Glutamatergic neuron (in vitro differentiated cells): ENCODE measurements at regions not wholly inside any gene's neighbourhood (a gene's known extent, or its start where the extent isn't known, plus 50 kb on each side); places are given as distances from the start of the nearest gene placed in this dataset.
"Not testable (repeated sequence)": the region's sequence is repeated elsewhere in the genome, so short reads cannot be mapped to it uniquely, and the experiment has no call there.

Experiments
- DNase-seq: peaks from one replicate; pipeline ENCODE4 v3.0.0; 2022
- H3K27ac Mint-ChIP-seq: one replicate; pipeline ENCODE4 v1.8.0; 2020; ENCODE audit warnings: mild to moderate bottlenecking, mixed read lengths, inconsistent platforms; ENCODE audit not compliant: unreplicated experiment
- H3K27me3 Mint-ChIP-seq: one replicate; pipeline ENCODE4 v1.8.0; 2020; ENCODE audit warnings: mild to moderate bottlenecking, moderate library complexity, mixed read lengths, inconsistent platforms; ENCODE audit not compliant: unreplicated experiment
- H3K36me3 Mint-ChIP-seq: one replicate; pipeline ENCODE4 v1.8.0; 2020; ENCODE audit warnings: mild to moderate bottlenecking, mixed read lengths, inconsistent platforms; ENCODE audit not compliant: unreplicated experiment
- H3K4me1 Mint-ChIP-seq: one replicate; pipeline ENCODE4 v1.8.0; 2020; ENCODE audit warnings: mild to moderate bottlenecking, low read depth, mixed read lengths, inconsistent platforms; ENCODE audit not compliant: unreplicated experiment
- H3K4me3 Mint-ChIP-seq: one replicate; pipeline ENCODE4 v1.8.0; 2020; ENCODE audit warnings: mild to moderate bottlenecking, mixed read lengths, inconsistent platforms; ENCODE audit not compliant: unreplicated experiment
- H3K9me3 Mint-ChIP-seq: one replicate; pipeline ENCODE4 v1.8.0; 2020; ENCODE audit warnings: mild to moderate bottlenecking, moderate library complexity, mixed read lengths, inconsistent platforms; ENCODE audit not compliant: unreplicated experiment
- TF ChIP-seq, protein P1 (sequence below): fragments of 200-600 bp; sonication (generic); IDR thresholded peaks from one replicate; pipeline ENCODE4 v1.5.0; 2021; ENCODE audit not compliant: partially characterized antibody, unreplicated experiment

DNA sequence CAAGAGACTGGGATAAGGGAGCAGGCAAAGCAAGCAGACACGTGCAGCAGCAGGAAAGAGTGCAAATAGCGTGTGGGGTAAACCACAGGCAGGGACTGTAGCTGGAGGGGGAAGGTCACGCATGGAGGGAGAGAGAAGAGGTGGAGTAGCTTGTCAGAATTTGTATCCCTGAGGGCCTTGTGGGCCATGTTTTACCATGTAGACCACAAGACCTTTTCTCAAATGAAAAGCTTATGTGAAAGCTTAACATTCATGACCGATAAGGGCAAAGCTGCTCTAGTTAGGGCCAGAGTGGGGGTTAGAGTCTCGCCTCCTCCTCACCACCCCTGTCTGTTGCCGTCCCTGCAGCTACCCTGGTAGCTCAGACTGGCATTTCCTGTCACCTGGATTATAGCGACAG, 152.9 kb upstream of the E2F7 start:
- H3K9me3 Mint-ChIP-seq, result no peaks in the 10 kb centered on the region
- no peak for DNase-seq
- TF ChIP-seq, protein P1, sequence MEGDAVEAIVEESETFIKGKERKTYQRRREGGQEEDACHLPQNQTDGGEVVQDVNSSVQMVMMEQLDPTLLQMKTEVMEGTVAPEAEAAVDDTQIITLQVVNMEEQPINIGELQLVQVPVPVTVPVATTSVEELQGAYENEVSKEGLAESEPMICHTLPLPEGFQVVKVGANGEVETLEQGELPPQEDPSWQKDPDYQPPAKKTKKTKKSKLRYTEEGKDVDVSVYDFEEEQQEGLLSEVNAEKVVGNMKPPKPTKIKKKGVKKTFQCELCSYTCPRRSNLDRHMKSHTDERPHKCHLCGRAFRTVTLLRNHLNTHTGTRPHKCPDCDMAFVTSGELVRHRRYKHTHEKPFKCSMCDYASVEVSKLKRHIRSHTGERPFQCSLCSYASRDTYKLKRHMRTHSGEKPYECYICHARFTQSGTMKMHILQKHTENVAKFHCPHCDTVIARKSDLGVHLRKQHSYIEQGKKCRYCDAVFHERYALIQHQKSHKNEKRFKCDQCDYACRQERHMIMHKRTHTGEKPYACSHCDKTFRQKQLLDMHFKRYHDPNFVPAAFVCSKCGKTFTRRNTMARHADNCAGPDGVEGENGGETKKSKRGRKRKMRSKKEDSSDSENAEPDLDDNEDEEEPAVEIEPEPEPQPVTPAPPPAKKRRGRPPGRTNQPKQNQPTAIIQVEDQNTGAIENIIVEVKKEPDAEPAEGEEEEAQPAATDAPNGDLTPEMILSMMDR, result no peak
- H3K27ac Mint-ChIP-seq, result no peak overlapping the region
- no peaks in the 10 kb centered on the region for H3K27me3 Mint-ChIP-seq
- no peaks in the 10 kb centered on the region for H3K4me1 Mint-ChIP-seq
- no peaks in the 10 kb centered on the region for H3K36me3 Mint-ChIP-seq
- no peak overlapping the region for H3K4me3 Mint-ChIP-seq

GRCh38 chr12:77216136-77216535, 150.8 kb upstream of the E2F7 start:
- not testable (repeated sequence) for H3K27me3 Mint-ChIP-seq

DNA sequence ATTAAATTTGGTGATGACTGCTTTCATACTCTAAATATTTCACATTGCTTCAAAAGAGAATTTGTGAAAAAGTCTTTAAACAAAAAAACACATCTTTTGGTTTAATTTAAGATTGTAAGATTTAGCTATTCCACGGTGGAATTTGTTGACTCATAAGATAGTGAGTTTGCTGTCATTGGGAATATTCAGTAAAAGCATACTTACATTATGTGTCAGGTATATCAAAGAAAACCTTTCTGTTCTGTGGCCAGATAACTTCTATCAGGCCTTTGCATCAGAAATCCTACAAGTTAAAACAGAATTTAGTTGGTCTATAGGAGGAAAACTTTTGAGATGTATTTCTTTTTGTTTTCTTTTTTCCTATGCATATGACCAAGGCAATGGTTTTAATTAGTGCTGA, 148.8 kb upstream of the E2F7 start:
- Mint-ChIP-seq H3K4me3 (no peak overlapping the region), H3K27me3 (no peaks in the 10 kb centered on the region), H3K4me1 (no peaks in the 10 kb centered on the region), H3K36me3 (peaks cover 12% of the 10 kb centered on the region), H3K9me3 (no peaks in the 10 kb centered on the region), H3K27ac (no peak overlapping the region)
- DNase-seq, result no peak
- TF ChIP-seq, protein P1, result no peak

More at GRCh38 chr12:77216136-77216535, 150.8 kb upstream of the E2F7 start:
- not testable (repeated sequence) for H3K36me3 Mint-ChIP-seq, DNase-seq, H3K4me1 Mint-ChIP-seq, H3K27ac Mint-ChIP-seq, H3K9me3 Mint-ChIP-seq, H3K4me3 Mint-ChIP-seq

DNA sequence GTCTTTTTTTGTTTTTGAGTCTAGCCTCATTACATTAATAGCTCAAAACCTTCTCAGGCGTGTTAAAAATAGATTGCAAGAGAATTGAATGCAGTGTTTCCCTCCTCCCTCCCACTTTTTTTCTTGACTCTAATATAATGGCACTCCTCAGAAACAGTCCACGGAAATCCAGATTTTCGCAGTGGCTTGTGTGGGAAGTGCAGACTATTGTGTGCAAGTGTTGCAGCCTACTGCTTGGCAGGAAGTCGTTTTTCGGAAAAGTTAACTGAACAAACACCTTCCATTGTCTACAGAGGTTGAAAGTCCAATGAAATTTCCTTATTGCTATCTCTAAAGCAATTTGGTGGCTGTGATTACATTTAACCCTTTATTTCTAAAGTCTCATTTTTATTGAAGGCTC, 147.9 kb upstream of the E2F7 start:
- no peak for DNase-seq
- Mint-ChIP-seq H3K27ac (no peak overlapping the region), H3K36me3 (peaks cover 12% of the 10 kb centered on the region), H3K27me3 (no peaks in the 10 kb centered on the region), H3K4me1 (no peaks in the 10 kb centered on the region), H3K4me3 (no peak overlapping the region), H3K9me3 (no peaks in the 10 kb centered on the region)
- TF ChIP-seq, protein P1, result no peak

DNA sequence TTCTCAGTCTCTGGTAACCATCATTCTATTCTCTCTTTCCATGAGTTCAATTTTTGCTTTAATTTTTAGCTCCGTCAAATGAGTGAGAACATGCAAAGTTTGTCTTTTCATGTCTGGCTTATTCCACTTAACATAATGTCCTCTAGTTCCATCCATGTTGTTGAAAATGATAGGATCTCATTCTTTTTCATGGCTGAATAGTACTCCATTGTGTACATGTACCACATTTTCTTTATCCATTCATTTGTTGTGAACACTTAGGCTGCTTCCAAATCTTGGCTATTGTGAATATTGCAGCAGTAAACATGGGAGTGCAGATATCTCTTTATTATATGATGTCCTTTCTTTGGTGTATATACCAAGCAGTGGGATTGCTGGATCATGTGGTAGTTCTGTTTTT, 145.4 kb upstream of the E2F7 start:
- H3K27ac Mint-ChIP-seq, result no peak overlapping the region
- no peaks in the 10 kb centered on the region for H3K27me3 Mint-ChIP-seq
- no peak for DNase-seq
- H3K36me3 Mint-ChIP-seq, result peaks cover 12% of the 10 kb centered on the region
- TF ChIP-seq, protein P1, result no peak
- no peaks in the 10 kb centered on the region for H3K4me1 Mint-ChIP-seq
- H3K4me3 Mint-ChIP-seq, result no peak overlapping the region
- H3K9me3 Mint-ChIP-seq, result no peaks in the 10 kb centered on the region

DNA sequence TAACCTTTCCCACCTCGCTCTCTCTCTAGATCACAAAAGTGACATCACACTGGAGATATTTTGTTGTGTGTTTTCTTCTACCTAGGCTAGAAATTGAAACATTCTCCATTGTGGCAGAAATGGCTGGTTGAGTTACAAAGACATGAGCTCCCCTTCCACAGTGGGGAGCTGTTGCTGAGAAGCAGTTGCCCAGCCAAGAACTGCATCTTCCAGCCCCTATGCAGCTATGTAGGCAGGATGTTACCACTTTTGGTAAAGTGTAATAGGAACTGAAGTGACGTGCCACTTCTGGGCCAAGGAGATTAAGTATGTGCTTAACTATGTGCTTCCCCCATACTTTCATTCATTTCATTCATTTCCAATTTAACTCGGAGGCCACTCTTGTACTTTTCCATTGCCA, 138.7 kb upstream of the E2F7 start:
- Mint-ChIP-seq H3K27me3 (no peaks in the 10 kb centered on the region), H3K9me3 (no peaks in the 10 kb centered on the region), H3K4me1 (peaks cover 2% of the 10 kb centered on the region), H3K4me3 (no peak overlapping the region), H3K27ac (no peak overlapping the region), H3K36me3 (no peaks in the 10 kb centered on the region)
- TF ChIP-seq, protein P1, result no peak
- no peak for DNase-seq
